ENCODE measurements at regions not wholly inside any gene's neighbourhood (a gene's known extent, or its start where the extent isn't known, plus 50 kb on each side); places are given as distances from the start of the nearest gene placed in this dataset.

- TF ChIP-seq, protein P1, sequence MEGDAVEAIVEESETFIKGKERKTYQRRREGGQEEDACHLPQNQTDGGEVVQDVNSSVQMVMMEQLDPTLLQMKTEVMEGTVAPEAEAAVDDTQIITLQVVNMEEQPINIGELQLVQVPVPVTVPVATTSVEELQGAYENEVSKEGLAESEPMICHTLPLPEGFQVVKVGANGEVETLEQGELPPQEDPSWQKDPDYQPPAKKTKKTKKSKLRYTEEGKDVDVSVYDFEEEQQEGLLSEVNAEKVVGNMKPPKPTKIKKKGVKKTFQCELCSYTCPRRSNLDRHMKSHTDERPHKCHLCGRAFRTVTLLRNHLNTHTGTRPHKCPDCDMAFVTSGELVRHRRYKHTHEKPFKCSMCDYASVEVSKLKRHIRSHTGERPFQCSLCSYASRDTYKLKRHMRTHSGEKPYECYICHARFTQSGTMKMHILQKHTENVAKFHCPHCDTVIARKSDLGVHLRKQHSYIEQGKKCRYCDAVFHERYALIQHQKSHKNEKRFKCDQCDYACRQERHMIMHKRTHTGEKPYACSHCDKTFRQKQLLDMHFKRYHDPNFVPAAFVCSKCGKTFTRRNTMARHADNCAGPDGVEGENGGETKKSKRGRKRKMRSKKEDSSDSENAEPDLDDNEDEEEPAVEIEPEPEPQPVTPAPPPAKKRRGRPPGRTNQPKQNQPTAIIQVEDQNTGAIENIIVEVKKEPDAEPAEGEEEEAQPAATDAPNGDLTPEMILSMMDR (IDR thresholded peaks at IDR 0.05) = no peak
- TF ChIP-seq REST (IDR thresholded peaks at IDR 0.05; ENCODE audit: insufficient read depth in 1 of 2, low read depth in 2 of 2, low read length in 1 of 2) = no peak
Measured at GRCh38 chr5:88033191-88033590, 235.5 kb downstream of the TMEM161B start.

Measured in Panc1 (cell line).